Cardiac fibroblast (primary cell): ENCODE measurements at regions not wholly inside any gene's neighbourhood (a gene's known extent, or its start where the extent isn't known, plus 50 kb on each side); places are given as distances from the start of the nearest gene placed in this dataset.

Experiments used
- DNase-seq, 2 donors: peaks; one replicate each; pipeline versions ENCODE4 v3.0.0 to v3.0.0-alpha.2; 2010; ENCODE audit warnings: low read depth in 2 of 2
- H3K4me3 ChIP-seq, 2 donors: replicated peaks in 1 of 2; 1 replicate in 1 of 2; 2 replicates in 1 of 2; pipeline ENCODE4 v1.5.1; 2011; ENCODE audit warnings: low read depth in 2 of 2, low read length in 2 of 2, mild to moderate bottlenecking in 2 of 2, moderate library complexity in 1 of 2
- CTCF ChIP-seq: IDR thresholded peaks from one replicate; pipeline ENCODE4 v1.5.1; 2011; ENCODE audit warnings: low read depth, mild to moderate bottlenecking, low read length, inconsistent platforms

- no peak for TF ChIP-seq CTCF
Measured at GRCh38 chr6:2396042-2396657, 150.7 kb upstream of the GMDS start.

GRCh38 chr6:2388554-2389324, 143.3 kb upstream of the GMDS start:
- no peak for DNase-seq
- no peak overlapping the region for H3K4me3 ChIP-seq
- TF ChIP-seq CTCF = no peak

More at GRCh38 chr6:2396042-2396657, 150.7 kb upstream of the GMDS start:
- DNase-seq = no peak
- no peak overlapping the region for H3K4me3 ChIP-seq

GRCh38 chr6:2387445-2387844, 142.0 kb upstream of the GMDS start:
- no peak overlapping the region for H3K4me3 ChIP-seq
- no peak for TF ChIP-seq CTCF
- no peak for DNase-seq

GRCh38 chr6:2385471-2385983, 140.1 kb upstream of the GMDS start:
- no peak for DNase-seq
- no peak overlapping the region for H3K4me3 ChIP-seq
- no peak for TF ChIP-seq CTCF

- no peak for DNase-seq
- H3K4me3 ChIP-seq = no peak overlapping the region
- TF ChIP-seq CTCF = no peak
Measured at GRCh38 chr6:2384528-2384927, 139.1 kb upstream of the GMDS start.

GRCh38 chr6:2381872-2382661, 136.7 kb upstream of the GMDS start:
- H3K4me3 ChIP-seq = no peak overlapping the region
- TF ChIP-seq CTCF = no peak
- DNase-seq = no peak
